ENCODE measurements at regions not wholly inside any gene's neighbourhood (a gene's known extent, or its start where the extent isn't known, plus 50 kb on each side); places are given as distances from the start of the nearest gene placed in this dataset.

DNA sequence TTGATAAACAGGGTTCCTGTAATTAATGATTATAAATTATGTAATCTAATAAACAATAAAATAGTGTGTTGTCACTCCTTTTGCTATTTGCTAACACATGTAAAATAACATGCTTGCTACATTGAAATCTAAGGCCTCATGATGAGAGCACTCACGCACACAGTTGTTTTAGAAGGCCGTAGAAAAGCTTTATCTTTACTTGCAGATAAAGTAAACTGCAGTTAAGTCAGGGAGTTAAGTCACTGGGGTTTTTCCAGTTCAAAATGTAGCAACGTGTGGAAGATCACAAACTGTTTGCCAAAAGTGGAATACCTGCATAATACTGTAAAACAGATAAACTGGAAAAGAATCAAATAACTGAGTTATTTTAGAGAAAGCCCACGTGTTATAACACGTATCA is 187.3 kb upstream of the PACRGL start:
- no peak overlapping the region for H3K4me3 Mint-ChIP-seq
- peaks cover 4% of the 10 kb centered on the region for H3K36me3 Mint-ChIP-seq (ENCODE audit: low read depth)
- H3K9me3 Mint-ChIP-seq: no peaks in the 10 kb centered on the region
- no peaks in the 10 kb centered on the region for H3K27me3 Mint-ChIP-seq (ENCODE audit: low read depth, poor library complexity)
- H3K4me1 Mint-ChIP-seq: no peaks in the 10 kb centered on the region
- TF ChIP-seq, protein P1, sequence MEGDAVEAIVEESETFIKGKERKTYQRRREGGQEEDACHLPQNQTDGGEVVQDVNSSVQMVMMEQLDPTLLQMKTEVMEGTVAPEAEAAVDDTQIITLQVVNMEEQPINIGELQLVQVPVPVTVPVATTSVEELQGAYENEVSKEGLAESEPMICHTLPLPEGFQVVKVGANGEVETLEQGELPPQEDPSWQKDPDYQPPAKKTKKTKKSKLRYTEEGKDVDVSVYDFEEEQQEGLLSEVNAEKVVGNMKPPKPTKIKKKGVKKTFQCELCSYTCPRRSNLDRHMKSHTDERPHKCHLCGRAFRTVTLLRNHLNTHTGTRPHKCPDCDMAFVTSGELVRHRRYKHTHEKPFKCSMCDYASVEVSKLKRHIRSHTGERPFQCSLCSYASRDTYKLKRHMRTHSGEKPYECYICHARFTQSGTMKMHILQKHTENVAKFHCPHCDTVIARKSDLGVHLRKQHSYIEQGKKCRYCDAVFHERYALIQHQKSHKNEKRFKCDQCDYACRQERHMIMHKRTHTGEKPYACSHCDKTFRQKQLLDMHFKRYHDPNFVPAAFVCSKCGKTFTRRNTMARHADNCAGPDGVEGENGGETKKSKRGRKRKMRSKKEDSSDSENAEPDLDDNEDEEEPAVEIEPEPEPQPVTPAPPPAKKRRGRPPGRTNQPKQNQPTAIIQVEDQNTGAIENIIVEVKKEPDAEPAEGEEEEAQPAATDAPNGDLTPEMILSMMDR (IDR thresholded peaks at IDR 0.05): no peak
- no peak for DNase-seq
- H3K27ac Mint-ChIP-seq: no peak overlapping the region

DNA sequence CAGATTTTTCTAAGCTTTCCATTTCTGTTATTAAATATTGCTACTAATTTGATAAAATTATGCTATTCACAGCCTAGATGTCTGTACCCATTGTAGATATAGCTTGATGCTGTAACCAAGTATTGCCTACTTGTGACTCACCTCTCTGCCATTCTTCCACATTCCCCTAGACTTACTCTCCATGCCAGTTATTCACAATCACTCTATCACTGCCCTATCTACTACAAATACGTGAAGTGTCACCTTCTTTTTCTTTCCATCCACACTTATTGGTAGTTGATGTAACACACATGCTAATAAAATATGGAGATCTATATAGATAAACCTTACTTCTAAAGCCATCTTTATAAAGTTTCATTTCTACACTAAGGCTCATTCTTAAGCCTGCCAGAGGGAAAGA is 179.4 kb upstream of the PACRGL start:
- H3K4me3 Mint-ChIP-seq: no peak overlapping the region
- H3K27ac Mint-ChIP-seq: peak overlapping the region; percentile 0

DNA sequence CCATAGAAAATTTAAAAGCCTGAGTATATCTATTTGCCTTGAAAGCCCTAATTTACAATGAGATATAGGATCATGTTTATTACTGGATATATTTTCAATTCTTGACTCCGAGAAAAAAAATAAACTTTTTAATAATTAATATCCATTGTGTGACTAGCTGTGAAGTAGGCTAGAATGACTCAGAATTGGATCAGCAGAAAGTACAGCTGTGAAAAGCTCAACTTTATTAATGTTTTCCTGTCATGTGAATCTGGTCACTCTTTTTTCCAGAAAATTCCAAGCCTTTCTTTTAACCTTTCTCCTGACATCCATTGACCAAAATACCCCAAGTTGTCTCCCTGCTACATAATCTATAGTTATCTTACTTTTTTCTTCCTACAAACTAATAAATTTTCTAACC is 171.8 kb upstream of the PACRGL start:
- no peak overlapping the region for H3K27ac Mint-ChIP-seq
- peaks cover 40% of the 10 kb centered on the region for H3K36me3 Mint-ChIP-seq (ENCODE audit: low read depth)
- H3K27me3 Mint-ChIP-seq (ENCODE audit: low read depth, poor library complexity): no peaks in the 10 kb centered on the region
- H3K4me3 Mint-ChIP-seq: no peak overlapping the region
- H3K9me3 Mint-ChIP-seq: no peaks in the 10 kb centered on the region
- peaks cover 5% of the 10 kb centered on the region for H3K4me1 Mint-ChIP-seq
- TF ChIP-seq, protein P1 (IDR thresholded peaks at IDR 0.05): no peak
- no peak for DNase-seq

More for the DNA sequence above, 179.4 kb upstream of the PACRGL start:
- DNase-seq: no peak
- Mint-ChIP-seq H3K36me3 (ENCODE audit: low read depth) (peaks cover 24% of the 10 kb centered on the region), H3K4me1 (no peaks in the 10 kb centered on the region), H3K9me3 (no peaks in the 10 kb centered on the region), H3K27me3 (ENCODE audit: low read depth, poor library complexity) (no peaks in the 10 kb centered on the region)
- TF ChIP-seq, protein P1 (IDR thresholded peaks at IDR 0.05): no peak

DNA sequence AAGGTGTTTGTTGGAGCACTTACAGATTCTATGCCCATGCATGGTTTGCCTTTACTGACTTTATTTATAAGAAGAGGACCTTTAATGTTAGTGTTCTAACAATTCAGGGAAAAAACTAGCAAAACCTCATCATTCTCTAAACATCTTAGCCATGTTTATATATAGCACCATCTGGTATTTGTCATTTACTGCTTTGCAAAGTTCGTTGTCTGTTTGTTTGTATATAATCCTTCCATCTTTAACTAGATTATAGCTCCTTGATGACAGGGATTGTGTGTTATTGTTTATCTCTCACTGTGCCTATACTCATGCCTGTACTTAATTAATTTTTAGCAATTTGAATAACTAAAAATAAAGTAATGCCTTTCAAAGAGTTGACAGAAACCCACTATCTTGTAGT is 170.6 kb upstream of the PACRGL start:
- DNase-seq: no peak
- Mint-ChIP-seq H3K27ac (no peak overlapping the region), H3K9me3 (no peaks in the 10 kb centered on the region), H3K27me3 (ENCODE audit: low read depth, poor library complexity) (no peaks in the 10 kb centered on the region), H3K4me3 (no peak overlapping the region), H3K36me3 (ENCODE audit: low read depth) (peaks cover 42% of the 10 kb centered on the region), H3K4me1 (peaks cover 5% of the 10 kb centered on the region)
- TF ChIP-seq, protein P1 (IDR thresholded peaks at IDR 0.05): no peak

DNA sequence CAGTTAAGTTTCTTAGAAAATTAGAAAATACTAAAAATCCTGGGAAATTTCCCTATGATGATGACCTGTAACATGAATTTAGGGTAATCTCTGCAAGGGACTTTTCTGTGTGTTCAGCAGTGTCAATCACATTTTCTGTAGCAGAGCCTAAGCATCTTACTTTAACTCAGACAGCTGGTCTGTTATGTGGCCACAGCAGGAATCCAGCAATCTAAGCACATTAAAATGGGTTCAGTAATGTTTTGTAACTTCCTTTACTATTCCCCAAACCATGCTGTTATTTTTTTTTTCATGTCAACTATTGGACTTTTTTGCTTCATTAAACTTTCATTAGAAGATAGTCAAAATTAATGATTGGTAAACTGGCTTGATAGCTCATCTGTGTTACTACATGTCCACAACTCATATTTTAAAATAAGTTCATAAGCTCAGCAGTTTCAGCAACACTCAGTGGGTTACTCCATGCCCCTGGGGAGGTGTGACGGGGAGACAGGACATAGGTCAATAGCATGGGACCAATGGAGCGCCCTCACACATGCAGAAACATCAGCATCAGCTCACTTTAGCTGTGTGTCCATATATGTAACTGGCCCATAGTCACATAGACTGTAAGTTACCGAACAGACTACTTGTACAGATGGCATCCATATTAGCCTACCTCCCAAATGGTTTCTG is 168.0 kb upstream of the PACRGL start:
- peaks cover 5% of the 10 kb centered on the region for H3K4me1 Mint-ChIP-seq
- H3K27me3 Mint-ChIP-seq (ENCODE audit: low read depth, poor library complexity): no peaks in the 10 kb centered on the region
- H3K27ac Mint-ChIP-seq: no peak overlapping the region
- TF ChIP-seq, protein P1 (IDR thresholded peaks at IDR 0.05): no peak
- no peaks in the 10 kb centered on the region for H3K9me3 Mint-ChIP-seq
- no peak for DNase-seq
- H3K36me3 Mint-ChIP-seq (ENCODE audit: low read depth): peaks cover 49% of the 10 kb centered on the region
- H3K4me3 Mint-ChIP-seq: no peak overlapping the region
